ENCODE measurements at regions not wholly inside any gene's neighbourhood (a gene's known extent, or its start where the extent isn't known, plus 50 kb on each side); places are given as distances from the start of the nearest gene placed in this dataset.

DNA sequence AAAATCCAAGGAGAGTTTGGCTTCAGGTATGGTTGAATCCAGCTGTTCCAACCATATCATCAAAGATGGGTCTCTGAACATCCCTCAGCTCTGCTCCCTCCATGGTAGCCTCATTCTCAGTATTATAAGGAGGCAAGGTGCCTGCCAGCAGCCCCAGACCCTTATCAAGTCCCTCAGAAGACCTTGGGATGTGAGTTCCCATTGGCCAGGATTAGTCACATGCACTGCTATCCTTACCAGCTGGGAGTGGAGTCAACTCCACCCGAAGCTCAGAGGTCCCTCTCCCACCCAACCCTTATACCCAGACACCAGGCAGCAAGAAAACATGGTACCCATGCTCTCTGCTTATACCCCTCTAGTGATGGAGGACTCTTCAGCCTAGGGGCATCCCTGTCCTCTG is 153.7 kb upstream of the ZBTB40 start:
- TF ChIP-seq, protein P1, sequence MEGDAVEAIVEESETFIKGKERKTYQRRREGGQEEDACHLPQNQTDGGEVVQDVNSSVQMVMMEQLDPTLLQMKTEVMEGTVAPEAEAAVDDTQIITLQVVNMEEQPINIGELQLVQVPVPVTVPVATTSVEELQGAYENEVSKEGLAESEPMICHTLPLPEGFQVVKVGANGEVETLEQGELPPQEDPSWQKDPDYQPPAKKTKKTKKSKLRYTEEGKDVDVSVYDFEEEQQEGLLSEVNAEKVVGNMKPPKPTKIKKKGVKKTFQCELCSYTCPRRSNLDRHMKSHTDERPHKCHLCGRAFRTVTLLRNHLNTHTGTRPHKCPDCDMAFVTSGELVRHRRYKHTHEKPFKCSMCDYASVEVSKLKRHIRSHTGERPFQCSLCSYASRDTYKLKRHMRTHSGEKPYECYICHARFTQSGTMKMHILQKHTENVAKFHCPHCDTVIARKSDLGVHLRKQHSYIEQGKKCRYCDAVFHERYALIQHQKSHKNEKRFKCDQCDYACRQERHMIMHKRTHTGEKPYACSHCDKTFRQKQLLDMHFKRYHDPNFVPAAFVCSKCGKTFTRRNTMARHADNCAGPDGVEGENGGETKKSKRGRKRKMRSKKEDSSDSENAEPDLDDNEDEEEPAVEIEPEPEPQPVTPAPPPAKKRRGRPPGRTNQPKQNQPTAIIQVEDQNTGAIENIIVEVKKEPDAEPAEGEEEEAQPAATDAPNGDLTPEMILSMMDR (IDR thresholded peaks at IDR 0.05), result no peak
- TF ChIP-seq POLR2AphosphoS5 (IDR thresholded peaks at IDR 0.05) (no peak), POLR2A (IDR thresholded peaks at IDR 0.05) (no peak)
